OCI-LY7 (cell line): ENCODE measurements at regions not wholly inside any gene's neighbourhood (a gene's known extent, or its start where the extent isn't known, plus 50 kb on each side); places are given as distances from the start of the nearest gene placed in this dataset.

Experiments
- BruUV-seq: library from RNA; stranded (reverse); fragments of 400-500 nt; replicated peaks from 2 replicates; lab custom pipeline; 2021; lab: Mats Ljungman, UMichigan
- CTCF ChIA-PET: fragments of 300-600 bp; sonication (Branson Sonifier 250); formaldehyde crosslinking; loops from one replicate; lab custom pipeline; 2022; ENCODE audit warnings: antibody characterized with exemption; ENCODE audit not compliant: unreplicated experiment; lab: Charles Lee
- POLR2A ChIA-PET: fragments of 300-600 bp; sonication (Branson Sonifier 250); formaldehyde crosslinking; loops from one replicate; lab custom pipeline; 2022; ENCODE audit warnings: antibody characterized with exemption; lab: Charles Lee
- DNase-seq: peaks from one replicate; pipeline ENCODE4 v3.0.0-alpha.2; 2015; ENCODE audit warnings: low spot score
- H2AFZ ChIP-seq: fragments of 200-600 bp; sonication (generic), shearing (Covaris generic); 2 replicates; pipeline ENCODE4 v1.6.1; 2014; ENCODE audit warnings: mild to moderate bottlenecking, antibody characterized with exemption, low read length, moderate library complexity
- H3K27ac ChIP-seq: fragments of 200-600 bp; sonication (generic); 2 replicates; pipeline ENCODE4 v1.5.1; 2014; ENCODE audit warnings: mixed run types, low read depth, mild to moderate bottlenecking, moderate library complexity, low read length, inconsistent platforms; ENCODE audit not compliant: poor library complexity, severe bottlenecking
- H3K36me3 ChIP-seq: fragments of 200-600 bp; sonication (generic); 2 replicates; pipeline ENCODE4 v1.6.1; 2014; ENCODE audit warnings: mild to moderate bottlenecking, antibody characterized with exemption, low read length, moderate library complexity, mixed read lengths; ENCODE audit not compliant: insufficient read depth
- H3K4me1 ChIP-seq: fragments of 200-600 bp; sonication (generic); 2 replicates; pipeline ENCODE4 v1.5.1; 2014; ENCODE audit warnings: mild to moderate bottlenecking, low read length; ENCODE audit not compliant: insufficient read depth, poor library complexity, severe bottlenecking
- H3K4me2 ChIP-seq: fragments of 200-600 bp; sonication (generic); 2 replicates; pipeline ENCODE4 v1.6.1; 2014; ENCODE audit warnings: mild to moderate bottlenecking, low read length
- H3K4me3 ChIP-seq: fragments of 200-600 bp; sonication (generic); 2 replicates; pipeline ENCODE4 v1.5.1; 2014; ENCODE audit warnings: mild to moderate bottlenecking, low read depth, low read length; ENCODE audit not compliant: poor library complexity, severe bottlenecking
- H3K79me2 ChIP-seq: fragments of 200-600 bp; sonication (generic); 2 replicates; pipeline ENCODE4 v1.6.1; 2016; ENCODE audit warnings: low read depth, mild to moderate bottlenecking, low read length, moderate library complexity, mixed read lengths; ENCODE audit not compliant: insufficient read depth
- H3K9me2 ChIP-seq: fragments of 200-600 bp; sonication (generic); 2 replicates; pipeline ENCODE4 v1.6.1; 2016; ENCODE audit warnings: mild to moderate bottlenecking, low read length, mixed read lengths; ENCODE audit not compliant: insufficient read depth
- H3K9me3 ChIP-seq: fragments of 200-600 bp; sonication (generic); 2 replicates; pipeline ENCODE4 v1.6.1; 2014; ENCODE audit warnings: mild to moderate bottlenecking, mixed run types, low read length, mixed read lengths
- H4K20me1 ChIP-seq: fragments of 200-600 bp; sonication (generic); 2 replicates; pipeline ENCODE4 v1.6.1; 2014; ENCODE audit warnings: mild to moderate bottlenecking, antibody characterized with exemption, low read length, moderate library complexity, mixed read lengths; ENCODE audit not compliant: insufficient read depth
- CTCF ChIP-seq: fragments of 200-600 bp; sonication (generic); conservative IDR thresholded peaks from 2 replicates; pipeline ENCODE4 v1.5.1; 2014; ENCODE audit warnings: mild to moderate bottlenecking, antibody characterized with exemption, low read length, moderate library complexity, mixed read lengths
- EZH2phosphoT487 ChIP-seq: fragments of 200-600 bp; sonication (generic); IDR thresholded peaks from 2 replicates; pipeline ENCODE4 v1.6.1; 2018; ENCODE audit warnings: low read depth, borderline replicate concordance, mild to moderate bottlenecking, mixed run types, antibody characterized with exemption, low read length, moderate library complexity, mixed read lengths
- intact Hi-C: fragments of 100-400 bp; cut with micrococcal nuclease; formaldehyde crosslinking; loops from one replicate; pipeline ENCODE4 v1.10.0; 2022; ENCODE audit not compliant: unreplicated experiment

- no peak for DNase-seq
- Histone ChIP-seq H3K4me3 (no peak overlapping the region), H3K4me2 (no peak overlapping the region), H3K9me3 (no peaks in the 10 kb centered on the region), H3K27ac (no peak overlapping the region), H3K4me1 (no peaks in the 10 kb centered on the region), H3K9me2 (no peaks in the 10 kb centered on the region), H3K79me2 (no peaks in the 10 kb centered on the region), H2AFZ (no peak overlapping the region), H3K36me3 (no peaks in the 10 kb centered on the region), H4K20me1 (no peaks in the 10 kb centered on the region)
- ChIA-PET POLR2A (no interaction called here), CTCF (no interaction called here)
- TF ChIP-seq EZH2phosphoT487 = no peak
- no peak for TF ChIP-seq CTCF
- intact Hi-C loops = no loop called here
- BruUV-seq = no TSS peak
These were observed 346.3 kb downstream of the NPHP4 start for GRCh38 chr1:5645929-5646328.

GRCh38 chr1:5645135-5645399 is 347.2 kb downstream of the NPHP4 start:
- no peak overlapping the region for H3K4me2 ChIP-seq
- no peaks in the 10 kb centered on the region for H3K36me3 ChIP-seq
- H2AFZ ChIP-seq = no peak overlapping the region
- TF ChIP-seq CTCF (no peak), EZH2phosphoT487 (no peak)
- no peaks in the 10 kb centered on the region for H3K9me2 ChIP-seq
- POLR2A ChIA-PET = no interaction called here
- H3K4me3 ChIP-seq = no peak overlapping the region
- CTCF ChIA-PET = no interaction called here
- DNase-seq = no peak
- H3K79me2 ChIP-seq = no peaks in the 10 kb centered on the region
- no peak overlapping the region for H3K27ac ChIP-seq
- no TSS peak for BruUV-seq
- no peaks in the 10 kb centered on the region for H3K9me3 ChIP-seq
- no peaks in the 10 kb centered on the region for H4K20me1 ChIP-seq
- intact Hi-C loops = no loop called here
- H3K4me1 ChIP-seq = no peaks in the 10 kb centered on the region

GRCh38 chr1:5644281-5645134 is 347.7 kb downstream of the NPHP4 start:
- Histone ChIP-seq H3K9me3 (no peaks in the 10 kb centered on the region), H3K4me2 (no peak overlapping the region), H3K79me2 (no peaks in the 10 kb centered on the region), H3K27ac (no peak overlapping the region), H3K4me1 (no peaks in the 10 kb centered on the region), H3K4me3 (no peak overlapping the region), H2AFZ (no peak overlapping the region), H4K20me1 (no peaks in the 10 kb centered on the region), H3K36me3 (no peaks in the 10 kb centered on the region), H3K9me2 (no peaks in the 10 kb centered on the region)
- CTCF ChIA-PET = no interaction called here
- no peak for DNase-seq
- intact Hi-C loops = no loop called here
- POLR2A ChIA-PET = no interaction called here
- TF ChIP-seq EZH2phosphoT487 (no peak), CTCF (no peak)
- no TSS peak for BruUV-seq
